ENCODE measurements at regions not wholly inside any gene's neighbourhood (a gene's known extent, or its start where the extent isn't known, plus 50 kb on each side); places are given as distances from the start of the nearest gene placed in this dataset.

GRCh38 chr6:79798841-79799240 is 148.5 kb downstream of the ELOVL4 start:
- H3K23ac ChIP-seq (ENCODE audit: low read length in 2 of 2), result no peak overlapping the region
- no peak overlapping the region for H3K4me2 ChIP-seq (ENCODE audit: low read length, poor library complexity, severe bottlenecking)
- H4K8ac ChIP-seq (ENCODE audit: low read length), result no peak overlapping the region
- no peak overlapping the region for H3K27ac ChIP-seq (ENCODE audit: low read length, poor library complexity, severe bottlenecking)
- H3K9me3 ChIP-seq (ENCODE audit: control insufficient read depth, low read length), result no peaks in the 10 kb centered on the region
- H2AFZ ChIP-seq (ENCODE audit: low read depth, low read length), result no peak overlapping the region
- no peak overlapping the region for H2BK12ac ChIP-seq (ENCODE audit: low read length in 2 of 2)
- H2BK5ac ChIP-seq (ENCODE audit: low read depth, low read length, poor library complexity, severe bottlenecking), result no peak overlapping the region
- no peak overlapping the region for H3K9ac ChIP-seq (ENCODE audit: low read length)
- no peak overlapping the region for H2BK15ac ChIP-seq (ENCODE audit: low read depth, poor library complexity, severe bottlenecking)
- H4K91ac ChIP-seq (ENCODE audit: low read length), result no peak overlapping the region
- H3K18ac ChIP-seq (ENCODE audit: low read depth in 1 of 2, low read length in 2 of 2), result no peak overlapping the region
- H3K27me3 ChIP-seq (ENCODE audit: control insufficient read depth in 1 of 2, insufficient read depth in 1 of 2, low read length in 2 of 2), result peaks cover 0 to 9% of the 10 kb centered on the region in 2 experiments
- H3K4ac ChIP-seq (ENCODE audit: low read depth in 1 of 2, low read length in 2 of 2), result no peak overlapping the region
- DNase-seq, result no peak
- H3K79me1 ChIP-seq (replicated peaks; ENCODE audit: low read length, poor library complexity, severe bottlenecking), result no peaks in the 10 kb centered on the region
- no peak overlapping the region for H2BK120ac ChIP-seq (ENCODE audit: low read depth, low read length)
- H3K36me3 ChIP-seq (ENCODE audit: control insufficient read depth in 1 of 2, insufficient read depth in 2 of 2, low read depth in 1 of 2, low read length in 2 of 2), result no peaks in the 10 kb centered on the region
- 65% methylated on average over 1 of the region's 2 CpGs for WGBS
- H2AK5ac ChIP-seq (ENCODE audit: low read length, severe bottlenecking), result no peak overlapping the region
- H3K4me3 ChIP-seq (ENCODE audit: insufficient read depth in 1 of 2, low read depth in 1 of 2, low read length in 2 of 2), result no peak overlapping the region
- H3K14ac ChIP-seq (ENCODE audit: low read length in 2 of 2), result no peak overlapping the region
- H3K4me1 ChIP-seq (ENCODE audit: control insufficient read depth, insufficient read depth, low read depth, low read length), result no peaks in the 10 kb centered on the region

GRCh38 chr6:79797912-79798311 is 149.4 kb downstream of the ELOVL4 start:
- 100% methylated on average over 1 of the region's 2 CpGs for WGBS
- peaks cover 0 to 8% of the 10 kb centered on the region in 2 experiments for H3K27me3 ChIP-seq (ENCODE audit: control insufficient read depth in 1 of 2, insufficient read depth in 1 of 2, low read length in 2 of 2)
- no peak overlapping the region for H2AFZ ChIP-seq (ENCODE audit: low read depth, low read length)
- DNase-seq, result no peak
- no peak overlapping the region for H3K14ac ChIP-seq (ENCODE audit: low read length in 2 of 2)
- no peak overlapping the region for H3K4me3 ChIP-seq (ENCODE audit: insufficient read depth in 1 of 2, low read depth in 1 of 2, low read length in 2 of 2)
- H4K8ac ChIP-seq (ENCODE audit: low read length), result no peak overlapping the region
- H2BK5ac ChIP-seq (ENCODE audit: low read depth, low read length, poor library complexity, severe bottlenecking), result no peak overlapping the region
- H3K36me3 ChIP-seq (ENCODE audit: control insufficient read depth in 1 of 2, insufficient read depth in 2 of 2, low read depth in 1 of 2, low read length in 2 of 2), result no peaks in the 10 kb centered on the region
- no peaks in the 10 kb centered on the region for H3K9me3 ChIP-seq (ENCODE audit: control insufficient read depth, low read length)
- H3K23ac ChIP-seq (ENCODE audit: low read length in 2 of 2), result no peak overlapping the region
- H3K27ac ChIP-seq (ENCODE audit: low read length, poor library complexity, severe bottlenecking), result no peak overlapping the region
- no peak overlapping the region for H2BK12ac ChIP-seq (ENCODE audit: low read length in 2 of 2)
- no peak overlapping the region for H2BK120ac ChIP-seq (ENCODE audit: low read depth, low read length)
- no peak overlapping the region for H4K91ac ChIP-seq (ENCODE audit: low read length)
- no peaks in the 10 kb centered on the region for H3K4me1 ChIP-seq (ENCODE audit: control insufficient read depth, insufficient read depth, low read depth, low read length)
- no peak overlapping the region for H3K18ac ChIP-seq (ENCODE audit: low read depth in 1 of 2, low read length in 2 of 2)
- no peak overlapping the region for H3K9ac ChIP-seq (ENCODE audit: low read length)
- no peak overlapping the region for H2AK5ac ChIP-seq (ENCODE audit: low read length, severe bottlenecking)
- H3K4me2 ChIP-seq (ENCODE audit: low read length, poor library complexity, severe bottlenecking), result no peak overlapping the region
- no peak overlapping the region for H3K4ac ChIP-seq (ENCODE audit: low read depth in 1 of 2, low read length in 2 of 2)
- H2BK15ac ChIP-seq (ENCODE audit: low read depth, poor library complexity, severe bottlenecking), result no peak overlapping the region
- H3K79me1 ChIP-seq (replicated peaks; ENCODE audit: low read length, poor library complexity, severe bottlenecking), result no peaks in the 10 kb centered on the region

GRCh38 chr6:79797163-79797764 is 150.1 kb downstream of the ELOVL4 start:
- Histone ChIP-seq H2AK5ac (ENCODE audit: low read length, severe bottlenecking) (no peak overlapping the region), H3K79me1 (replicated peaks; ENCODE audit: low read length, poor library complexity, severe bottlenecking) (no peaks in the 10 kb centered on the region), H3K4me3 (ENCODE audit: insufficient read depth in 1 of 2, low read depth in 1 of 2, low read length in 2 of 2) (no peak overlapping the region), H2BK12ac (ENCODE audit: low read length in 2 of 2) (no peak overlapping the region), H3K9me3 (ENCODE audit: control insufficient read depth, low read length) (no peaks in the 10 kb centered on the region), H3K18ac (ENCODE audit: low read depth in 1 of 2, low read length in 2 of 2) (no peak overlapping the region), H4K91ac (ENCODE audit: low read length) (no peak overlapping the region), H3K36me3 (ENCODE audit: control insufficient read depth in 1 of 2, insufficient read depth in 2 of 2, low read depth in 1 of 2, low read length in 2 of 2) (no peaks in the 10 kb centered on the region), H2BK5ac (ENCODE audit: low read depth, low read length, poor library complexity, severe bottlenecking) (no peak overlapping the region), H3K4me2 (ENCODE audit: low read length, poor library complexity, severe bottlenecking) (no peak overlapping the region), H2AFZ (ENCODE audit: low read depth, low read length) (no peak overlapping the region), H2BK15ac (ENCODE audit: low read depth, poor library complexity, severe bottlenecking) (no peak overlapping the region), H3K27ac (ENCODE audit: low read length, poor library complexity, severe bottlenecking) (no peak overlapping the region), H3K9ac (ENCODE audit: low read length) (no peak overlapping the region), H3K14ac (ENCODE audit: low read length in 2 of 2) (no peak overlapping the region), H3K4me1 (ENCODE audit: control insufficient read depth, insufficient read depth, low read depth, low read length) (no peaks in the 10 kb centered on the region), H2BK120ac (ENCODE audit: low read depth, low read length) (no peak overlapping the region), H4K8ac (ENCODE audit: low read length) (no peak overlapping the region), H3K4ac (ENCODE audit: low read depth in 1 of 2, low read length in 2 of 2) (no peak overlapping the region), H3K27me3 (ENCODE audit: control insufficient read depth in 1 of 2, insufficient read depth in 1 of 2, low read length in 2 of 2) (peaks cover 0 to 5% of the 10 kb centered on the region in 2 experiments), H3K23ac (ENCODE audit: low read length in 2 of 2) (no peak overlapping the region)
- 97% methylated on average over 3 of the region's 3 CpGs for WGBS
- no peak for DNase-seq

- Histone ChIP-seq H3K4me3 (ENCODE audit: insufficient read depth in 1 of 2, low read depth in 1 of 2, low read length in 2 of 2) (no peak overlapping the region), H2BK120ac (ENCODE audit: low read depth, low read length) (no peak overlapping the region), H3K27me3 (ENCODE audit: control insufficient read depth in 1 of 2, insufficient read depth in 1 of 2, low read length in 2 of 2) (peaks cover 0 to 1% of the 10 kb centered on the region in 2 experiments), H3K79me1 (replicated peaks; ENCODE audit: low read length, poor library complexity, severe bottlenecking) (no peaks in the 10 kb centered on the region), H3K4me1 (ENCODE audit: control insufficient read depth, insufficient read depth, low read depth, low read length) (no peaks in the 10 kb centered on the region), H2BK15ac (ENCODE audit: low read depth, poor library complexity, severe bottlenecking) (no peak overlapping the region), H2BK5ac (ENCODE audit: low read depth, low read length, poor library complexity, severe bottlenecking) (no peak overlapping the region), H3K27ac (ENCODE audit: low read length, poor library complexity, severe bottlenecking) (no peak overlapping the region), H3K9ac (ENCODE audit: low read length) (no peak overlapping the region), H3K9me3 (ENCODE audit: control insufficient read depth, low read length) (no peaks in the 10 kb centered on the region), H2AFZ (ENCODE audit: low read depth, low read length) (no peak overlapping the region), H2AK5ac (ENCODE audit: low read length, severe bottlenecking) (no peak overlapping the region), H3K14ac (ENCODE audit: low read length in 2 of 2) (no peak overlapping the region), H3K36me3 (ENCODE audit: control insufficient read depth in 1 of 2, insufficient read depth in 2 of 2, low read depth in 1 of 2, low read length in 2 of 2) (no peaks in the 10 kb centered on the region), H3K18ac (ENCODE audit: low read depth in 1 of 2, low read length in 2 of 2) (no peak overlapping the region), H3K4me2 (ENCODE audit: low read length, poor library complexity, severe bottlenecking) (no peak overlapping the region), H4K8ac (ENCODE audit: low read length) (no peak overlapping the region), H4K91ac (ENCODE audit: low read length) (no peak overlapping the region), H3K23ac (ENCODE audit: low read length in 2 of 2) (no peak overlapping the region), H2BK12ac (ENCODE audit: low read length in 2 of 2) (no peak overlapping the region), H3K4ac (ENCODE audit: low read depth in 1 of 2, low read length in 2 of 2) (no peak overlapping the region)
- 54% methylated on average over 2 of the region's 2 CpGs for WGBS
- DNase-seq, result no peak
Measured at GRCh38 chr6:79796197-79796596, 151.2 kb downstream of the ELOVL4 start.
